ENCODE measurements at regions not wholly inside any gene's neighbourhood (a gene's known extent, or its start where the extent isn't known, plus 50 kb on each side); places are given as distances from the start of the nearest gene placed in this dataset.
A peak's percentile ranks its signal among the peaks of the same experiment; 100 is the strongest.

DNA sequence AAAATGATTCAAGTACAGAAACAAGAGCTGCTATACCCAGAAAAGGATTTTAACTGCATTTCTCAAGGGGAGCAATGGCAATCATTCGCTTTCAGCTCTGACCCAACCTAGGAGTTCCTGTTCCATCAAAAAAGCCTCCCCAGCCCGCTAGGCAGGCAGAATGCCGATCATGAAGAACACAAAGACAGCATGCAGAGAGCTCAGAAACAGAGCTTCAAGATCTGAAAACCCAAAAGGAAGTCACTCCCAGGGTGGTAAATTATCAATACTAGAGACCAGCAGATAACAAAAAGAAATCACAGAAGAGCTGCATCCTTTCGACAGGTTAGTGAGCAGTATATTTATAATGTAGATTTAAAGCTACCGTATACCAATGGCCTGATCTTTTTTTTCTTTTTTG, 84.8 kb upstream of the CRIM1 start (continued):
- TF ChIP-seq, protein P1, sequence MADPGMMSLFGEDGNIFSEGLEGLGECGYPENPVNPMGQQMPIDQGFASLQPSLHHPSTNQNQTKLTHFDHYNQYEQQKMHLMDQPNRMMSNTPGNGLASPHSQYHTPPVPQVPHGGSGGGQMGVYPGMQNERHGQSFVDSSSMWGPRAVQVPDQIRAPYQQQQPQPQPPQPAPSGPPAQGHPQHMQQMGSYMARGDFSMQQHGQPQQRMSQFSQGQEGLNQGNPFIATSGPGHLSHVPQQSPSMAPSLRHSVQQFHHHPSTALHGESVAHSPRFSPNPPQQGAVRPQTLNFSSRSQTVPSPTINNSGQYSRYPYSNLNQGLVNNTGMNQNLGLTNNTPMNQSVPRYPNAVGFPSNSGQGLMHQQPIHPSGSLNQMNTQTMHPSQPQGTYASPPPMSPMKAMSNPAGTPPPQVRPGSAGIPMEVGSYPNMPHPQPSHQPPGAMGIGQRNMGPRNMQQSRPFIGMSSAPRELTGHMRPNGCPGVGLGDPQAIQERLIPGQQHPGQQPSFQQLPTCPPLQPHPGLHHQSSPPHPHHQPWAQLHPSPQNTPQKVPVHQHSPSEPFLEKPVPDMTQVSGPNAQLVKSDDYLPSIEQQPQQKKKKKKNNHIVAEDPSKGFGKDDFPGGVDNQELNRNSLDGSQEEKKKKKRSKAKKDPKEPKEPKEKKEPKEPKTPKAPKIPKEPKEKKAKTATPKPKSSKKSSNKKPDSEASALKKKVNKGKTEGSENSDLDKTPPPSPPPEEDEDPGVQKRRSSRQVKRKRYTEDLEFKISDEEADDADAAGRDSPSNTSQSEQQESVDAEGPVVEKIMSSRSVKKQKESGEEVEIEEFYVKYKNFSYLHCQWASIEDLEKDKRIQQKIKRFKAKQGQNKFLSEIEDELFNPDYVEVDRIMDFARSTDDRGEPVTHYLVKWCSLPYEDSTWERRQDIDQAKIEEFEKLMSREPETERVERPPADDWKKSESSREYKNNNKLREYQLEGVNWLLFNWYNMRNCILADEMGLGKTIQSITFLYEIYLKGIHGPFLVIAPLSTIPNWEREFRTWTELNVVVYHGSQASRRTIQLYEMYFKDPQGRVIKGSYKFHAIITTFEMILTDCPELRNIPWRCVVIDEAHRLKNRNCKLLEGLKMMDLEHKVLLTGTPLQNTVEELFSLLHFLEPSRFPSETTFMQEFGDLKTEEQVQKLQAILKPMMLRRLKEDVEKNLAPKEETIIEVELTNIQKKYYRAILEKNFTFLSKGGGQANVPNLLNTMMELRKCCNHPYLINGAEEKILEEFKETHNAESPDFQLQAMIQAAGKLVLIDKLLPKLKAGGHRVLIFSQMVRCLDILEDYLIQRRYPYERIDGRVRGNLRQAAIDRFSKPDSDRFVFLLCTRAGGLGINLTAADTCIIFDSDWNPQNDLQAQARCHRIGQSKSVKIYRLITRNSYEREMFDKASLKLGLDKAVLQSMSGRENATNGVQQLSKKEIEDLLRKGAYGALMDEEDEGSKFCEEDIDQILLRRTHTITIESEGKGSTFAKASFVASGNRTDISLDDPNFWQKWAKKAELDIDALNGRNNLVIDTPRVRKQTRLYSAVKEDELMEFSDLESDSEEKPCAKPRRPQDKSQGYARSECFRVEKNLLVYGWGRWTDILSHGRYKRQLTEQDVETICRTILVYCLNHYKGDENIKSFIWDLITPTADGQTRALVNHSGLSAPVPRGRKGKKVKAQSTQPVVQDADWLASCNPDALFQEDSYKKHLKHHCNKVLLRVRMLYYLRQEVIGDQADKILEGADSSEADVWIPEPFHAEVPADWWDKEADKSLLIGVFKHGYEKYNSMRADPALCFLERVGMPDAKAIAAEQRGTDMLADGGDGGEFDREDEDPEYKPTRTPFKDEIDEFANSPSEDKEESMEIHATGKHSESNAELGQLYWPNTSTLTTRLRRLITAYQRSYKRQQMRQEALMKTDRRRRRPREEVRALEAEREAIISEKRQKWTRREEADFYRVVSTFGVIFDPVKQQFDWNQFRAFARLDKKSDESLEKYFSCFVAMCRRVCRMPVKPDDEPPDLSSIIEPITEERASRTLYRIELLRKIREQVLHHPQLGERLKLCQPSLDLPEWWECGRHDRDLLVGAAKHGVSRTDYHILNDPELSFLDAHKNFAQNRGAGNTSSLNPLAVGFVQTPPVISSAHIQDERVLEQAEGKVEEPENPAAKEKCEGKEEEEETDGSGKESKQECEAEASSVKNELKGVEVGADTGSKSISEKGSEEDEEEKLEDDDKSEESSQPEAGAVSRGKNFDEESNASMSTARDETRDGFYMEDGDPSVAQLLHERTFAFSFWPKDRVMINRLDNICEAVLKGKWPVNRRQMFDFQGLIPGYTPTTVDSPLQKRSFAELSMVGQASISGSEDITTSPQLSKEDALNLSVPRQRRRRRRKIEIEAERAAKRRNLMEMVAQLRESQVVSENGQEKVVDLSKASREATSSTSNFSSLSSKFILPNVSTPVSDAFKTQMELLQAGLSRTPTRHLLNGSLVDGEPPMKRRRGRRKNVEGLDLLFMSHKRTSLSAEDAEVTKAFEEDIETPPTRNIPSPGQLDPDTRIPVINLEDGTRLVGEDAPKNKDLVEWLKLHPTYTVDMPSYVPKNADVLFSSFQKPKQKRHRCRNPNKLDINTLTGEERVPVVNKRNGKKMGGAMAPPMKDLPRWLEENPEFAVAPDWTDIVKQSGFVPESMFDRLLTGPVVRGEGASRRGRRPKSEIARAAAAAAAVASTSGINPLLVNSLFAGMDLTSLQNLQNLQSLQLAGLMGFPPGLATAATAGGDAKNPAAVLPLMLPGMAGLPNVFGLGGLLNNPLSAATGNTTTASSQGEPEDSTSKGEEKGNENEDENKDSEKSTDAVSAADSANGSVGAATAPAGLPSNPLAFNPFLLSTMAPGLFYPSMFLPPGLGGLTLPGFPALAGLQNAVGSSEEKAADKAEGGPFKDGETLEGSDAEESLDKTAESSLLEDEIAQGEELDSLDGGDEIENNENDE (IDR thresholded peaks at IDR 0.05; ENCODE audit: insufficient replicate concordance, low read length): peak; percentile 88
- no peak for TF ChIP-seq EGR1 (IDR thresholded peaks at IDR 0.05; ENCODE audit: borderline replicate concordance, low read depth, low read length)
- TF ChIP-seq SP2 (IDR thresholded peaks at IDR 0.05; ENCODE audit: low read length): no peak
- no peak for TF ChIP-seq CHD2 (IDR thresholded peaks at IDR 0.05; ENCODE audit: low read length)
- TF ChIP-seq POU5F1 (IDR thresholded peaks at IDR 0.05; ENCODE audit: low read depth, low read length): no peak
- TF ChIP-seq BCL11A (IDR thresholded peaks at IDR 0.05; ENCODE audit: low read depth in 2 of 2, low read length in 2 of 2): peak in 1 of 2 experiments; percentile 16
- TF ChIP-seq, protein P2, sequence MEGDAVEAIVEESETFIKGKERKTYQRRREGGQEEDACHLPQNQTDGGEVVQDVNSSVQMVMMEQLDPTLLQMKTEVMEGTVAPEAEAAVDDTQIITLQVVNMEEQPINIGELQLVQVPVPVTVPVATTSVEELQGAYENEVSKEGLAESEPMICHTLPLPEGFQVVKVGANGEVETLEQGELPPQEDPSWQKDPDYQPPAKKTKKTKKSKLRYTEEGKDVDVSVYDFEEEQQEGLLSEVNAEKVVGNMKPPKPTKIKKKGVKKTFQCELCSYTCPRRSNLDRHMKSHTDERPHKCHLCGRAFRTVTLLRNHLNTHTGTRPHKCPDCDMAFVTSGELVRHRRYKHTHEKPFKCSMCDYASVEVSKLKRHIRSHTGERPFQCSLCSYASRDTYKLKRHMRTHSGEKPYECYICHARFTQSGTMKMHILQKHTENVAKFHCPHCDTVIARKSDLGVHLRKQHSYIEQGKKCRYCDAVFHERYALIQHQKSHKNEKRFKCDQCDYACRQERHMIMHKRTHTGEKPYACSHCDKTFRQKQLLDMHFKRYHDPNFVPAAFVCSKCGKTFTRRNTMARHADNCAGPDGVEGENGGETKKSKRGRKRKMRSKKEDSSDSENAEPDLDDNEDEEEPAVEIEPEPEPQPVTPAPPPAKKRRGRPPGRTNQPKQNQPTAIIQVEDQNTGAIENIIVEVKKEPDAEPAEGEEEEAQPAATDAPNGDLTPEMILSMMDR (IDR thresholded peaks at IDR 0.05; ENCODE audit: control extremely low read depth in 1 of 3, insufficient read depth in 1 of 3, low read depth in 1 of 3, low read length in 3 of 3): no peak
- TF ChIP-seq SRF (IDR thresholded peaks at IDR 0.05; ENCODE audit: low read depth, low read length): peak; percentile 63
- TF ChIP-seq KDM1A (IDR thresholded peaks at IDR 0.05; ENCODE audit: borderline replicate concordance, low read length): 0 out of 2 replicates have a peak, but pooled peaks have one; percentile 21

Data from H1 (cell line).